HCT116 (cell line): ENCODE measurements at regions not wholly inside any gene's neighbourhood (a gene's known extent, or its start where the extent isn't known, plus 50 kb on each side); places are given as distances from the start of the nearest gene placed in this dataset.

Source experiments
- CEBPB ChIP-seq: IDR thresholded peaks from 2 replicates; pipeline ENCODE4 v1.6.1; 2012; ENCODE audit warnings: low read depth
- CTCF ChIP-seq, 3 experiments: fragments of 200-600 bp in 1 of 3; sonication (generic) in 1 of 3; IDR thresholded peaks in 2 of 3; conservative IDR thresholded peaks in 1 of 3; 2 replicates each; pipeline ENCODE4 v1.5.1; 2012 to 2017; ENCODE audit warnings: low read depth in 2 of 3, low read length in 2 of 3, antibody characterized with exemption in 1 of 3, borderline replicate concordance in 1 of 3, control low read depth in 1 of 3, mild to moderate bottlenecking in 1 of 3, mixed read lengths in 1 of 3, mixed run types in 1 of 3, moderate library complexity in 1 of 3; ENCODE audit not compliant: insufficient read depth in 1 of 3
- EGR1 ChIP-seq: IDR thresholded peaks from 2 replicates; pipeline ENCODE4 v1.6.1; 2012; ENCODE audit warnings: low read depth
- POLR2A ChIP-seq: IDR thresholded peaks from 2 replicates; pipeline ENCODE4 v1.7.0; 2011; ENCODE audit warnings: borderline replicate concordance; ENCODE audit not compliant: insufficient read depth, insufficient read length; ENCODE audit errors: extremely low read depth
- POLR2AphosphoS5 ChIP-seq: IDR thresholded peaks from 2 replicates; pipeline ENCODE4 v1.6.1; 2011; ENCODE audit warnings: mild to moderate bottlenecking, low read depth, low read length, moderate library complexity
- RAD21 ChIP-seq: IDR thresholded peaks from 2 replicates; pipeline ENCODE4 v1.6.1; 2012; ENCODE audit warnings: low read depth, mild to moderate bottlenecking
- SP1 ChIP-seq: IDR thresholded peaks from 2 replicates; pipeline ENCODE4 v1.6.1; 2012; ENCODE audit warnings: low read depth

GRCh38 chr11:45022294-45023064 is 71.8 kb upstream of the TP53I11 start:
- TF ChIP-seq CTCF (IDR thresholded peaks at IDR 0.05 in 2 of 3, conservative IDR thresholded peaks at IDR 0.05 in 1 of 3; ENCODE audit: borderline replicate concordance in 1 of 3, insufficient read depth in 1 of 3, low read depth in 2 of 3, low read length in 2 of 3), result no peak
- no peak for TF ChIP-seq RAD21
- no peak for TF ChIP-seq CEBPB
- no peak for TF ChIP-seq SP1
- no peak for TF ChIP-seq POLR2A
- no peak for TF ChIP-seq POLR2AphosphoS5
- TF ChIP-seq EGR1, result no peak
